GM12892 (cell line): ENCODE measurements at regions not wholly inside any gene's neighbourhood (a gene's known extent, or its start where the extent isn't known, plus 50 kb on each side); places are given as distances from the start of the nearest gene placed in this dataset.

Source experiments
- POLR2A ChIP-seq: IDR thresholded peaks from 2 replicates; pipeline ENCODE4 v1.6.1; 2011; ENCODE audit warnings: low read depth, low read length, control low read depth
- POLR2AphosphoS5 ChIP-seq: IDR thresholded peaks from 2 replicates; pipeline ENCODE4 v1.6.1; 2011; ENCODE audit warnings: low read depth, low read length, control low read depth

DNA sequence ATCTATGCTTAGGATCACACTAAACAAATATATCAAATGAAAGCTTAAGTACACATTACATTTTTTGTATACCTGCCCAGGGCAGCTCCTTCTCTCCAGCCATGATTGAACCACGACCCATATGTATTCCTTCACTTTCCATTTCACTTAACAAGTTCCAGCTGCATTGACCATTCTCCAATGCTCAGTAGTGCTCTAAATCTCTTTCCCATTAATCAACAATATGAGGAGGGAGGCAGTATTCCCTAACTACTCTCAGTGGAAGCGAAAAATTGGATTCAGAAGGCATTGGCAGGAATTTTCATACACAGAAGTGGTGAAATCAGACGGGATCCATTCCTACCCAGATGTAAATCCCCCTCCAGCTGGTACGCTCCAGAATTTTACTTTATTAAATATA lies 372.0 kb upstream of the LUZP2 start:
- TF ChIP-seq POLR2AphosphoS5 (no peak), POLR2A (no peak)
